ENCODE measurements at regions not wholly inside any gene's neighbourhood (a gene's known extent, or its start where the extent isn't known, plus 50 kb on each side); places are given as distances from the start of the nearest gene placed in this dataset.

GRCh38 chr1:115172270-115172669 is 83.0 kb upstream of the TSPAN2 start:
- CTCF ChIA-PET (ENCODE audit: partially characterized antibody) = interaction anchor here (0.9 to 1.3 kb wide), 5 partner anchors 11 to 59 kb away, joined by 3 to 7 read pairs (median 3); no protein-coding TSS in a partner anchor
- POLR2A ChIA-PET (ENCODE audit: partially characterized antibody) = no interaction called here
- no peaks in the 10 kb centered on the region for H3K27me3 ChIP-seq (replicated peaks in 1 of 4; ENCODE audit: control insufficient read depth in 3 of 4, extremely low read depth in 1 of 4, insufficient read depth in 3 of 4, low read length in 3 of 4)

More at GRCh38 chr1:115172270-115172669, 83.0 kb upstream of the TSPAN2 start:
- Histone ChIP-seq H3K4me1 (replicated peaks in 1 of 4; ENCODE audit: control insufficient read depth in 3 of 4, insufficient read depth in 4 of 4, low read length in 3 of 4) (no peaks in the 10 kb centered on the region), H3K4me3 (ENCODE audit: extremely low read depth in 1 of 4, insufficient read depth in 2 of 4, low read depth in 3 of 4, low read length in 4 of 4) (no peak overlapping the region), H3K23ac (ENCODE audit: insufficient read length) (no peak overlapping the region), H3K4ac (replicated peaks; ENCODE audit: insufficient read length, low read depth, low read length) (no peak overlapping the region), H2AFZ (ENCODE audit: low read length) (no peak overlapping the region), H3K4me2 (ENCODE audit: insufficient read depth in 1 of 2, low read depth in 2 of 2, low read length in 2 of 2) (no peak overlapping the region), H3K23me2 (ENCODE audit: low read depth, low read length) (no peaks in the 10 kb centered on the region), H2AK5ac (ENCODE audit: low read depth, low read length) (no peak overlapping the region), H3K9me3 (ENCODE audit: insufficient read depth in 2 of 2, low read depth in 1 of 2, low read length in 1 of 2) (0 out of 4 replicates have a peak, but pooled peaks cover 0 to 3% of the 10 kb centered on the region in 2 experiments), H3K56ac (replicated peaks; ENCODE audit: insufficient read length, low read depth, low read length) (no peak overlapping the region), H4K20me1 (replicated peaks in 1 of 2; ENCODE audit: control insufficient read depth in 1 of 2, insufficient read depth in 2 of 2, low read length in 2 of 2) (no peaks in the 10 kb centered on the region), H3K14ac (ENCODE audit: insufficient read length) (no peak overlapping the region), H3K79me1 (ENCODE audit: low read depth, low read length) (no peaks in the 10 kb centered on the region), H3K79me2 (ENCODE audit: control insufficient read depth in 1 of 2, insufficient read depth in 2 of 2, low read length in 2 of 2) (no peaks in the 10 kb centered on the region), H3K36me3 (ENCODE audit: control insufficient read depth in 2 of 4, insufficient read depth in 4 of 4, low read length in 3 of 4) (no peaks in the 10 kb centered on the region), H2BK120ac (replicated peaks; ENCODE audit: low read depth, low read length) (no peak overlapping the region), H4K8ac (ENCODE audit: extremely low read depth, insufficient read depth, low read length) (no peak overlapping the region), H3K9ac (replicated peaks in 1 of 4; ENCODE audit: extremely low read depth in 1 of 4, low read depth in 3 of 4, low read length in 3 of 4) (no peak overlapping the region), H2BK5ac (ENCODE audit: low read depth, low read length) (no peak overlapping the region), H3K18ac (ENCODE audit: extremely low read depth, low read length) (no peak overlapping the region), H2BK15ac (ENCODE audit: low read length) (no peak overlapping the region), H2BK12ac (ENCODE audit: low read depth, low read length) (no peak overlapping the region), H4K91ac (replicated peaks; ENCODE audit: insufficient read length, low read length) (no peak overlapping the region), H2BK20ac (ENCODE audit: low read length) (no peak overlapping the region), H4K5ac (ENCODE audit: insufficient read length, low read depth, low read length) (no peak overlapping the region), H3K27ac (ENCODE audit: low read depth, low read length) (no peak overlapping the region)
- TF ChIP-seq BACH1 (IDR thresholded peaks at IDR 0.05; ENCODE audit: low read length) (no peak), HDAC6 (IDR thresholded peaks at IDR 0.05; ENCODE audit: low read depth, low read length) (no peak), TEAD4 (IDR thresholded peaks at IDR 0.05; ENCODE audit: low read depth, low read length) (no peak), POLR2A (IDR thresholded peaks at IDR 0.05; ENCODE audit: control extremely low read depth in 1 of 2, low read depth in 2 of 2, low read length in 2 of 2) (no peak), ASH2L (IDR thresholded peaks at IDR 0.05; ENCODE audit: low read length) (no peak), HDAC2 (IDR thresholded peaks at IDR 0.05; ENCODE audit: borderline replicate concordance in 1 of 2, low read depth in 2 of 2, low read length in 2 of 2) (no peak), SIX5 (IDR thresholded peaks at IDR 0.05; ENCODE audit: low read depth, low read length) (no peak), PHF8 (conservative IDR thresholded peaks at IDR 0.05; ENCODE audit: low read depth, low read length) (no peak), CREB1 (IDR thresholded peaks at IDR 0.05) (no peak), KDM1A (IDR thresholded peaks at IDR 0.05; ENCODE audit: borderline replicate concordance, low read length) (no peak), GTF2F1 (IDR thresholded peaks at IDR 0.05; ENCODE audit: borderline replicate concordance, low read depth, low read length) (no peak), CHD1 (IDR thresholded peaks at IDR 0.05; ENCODE audit: low read depth, low read length) (no peak), CBX5 (IDR thresholded peaks at IDR 0.05; ENCODE audit: low read depth, low read length) (no peak), SIN3A (conservative IDR thresholded peaks at IDR 0.05 in 1 of 2, IDR thresholded peaks at IDR 0.05 in 1 of 2; ENCODE audit: low read depth in 1 of 2, low read length in 2 of 2) (no peak)
- 93% methylated on average over 2 of the region's 2 CpGs; no CpG with 5 or more reads in 1 of the 2 experiments for WGBS, 2 experiments (ENCODE audit: extremely low coverage in 1 of 2, insufficient coverage in 1 of 2, insufficient read length in 1 of 2, insufficient replicate concordance in 2 of 2, low coverage in 1 of 2, low lambda C conversion rate in 2 of 2, missing lambda C conversion rate in 1 of 2)
- FAIRE-seq (no peak), DNase-seq (ENCODE audit: low read depth in 1 of 2, low spot score in 2 of 2) (no peak)

Measured in H1 (cell line).